H9 (cell line): ENCODE measurements at regions not wholly inside any gene's neighbourhood (a gene's known extent, or its start where the extent isn't known, plus 50 kb on each side); places are given as distances from the start of the nearest gene placed in this dataset.

Source experiments
- DNase-seq: peaks from one replicate; pipeline ENCODE4 v3.0.0-alpha.2; 2017
- H2AFZ ChIP-seq: one replicate; pipeline ENCODE4 v1.6.1; 2013; ENCODE audit warnings: mild to moderate bottlenecking, low read length, control low read depth, moderate library complexity
- H2AK5ac ChIP-seq: 2 replicates; pipeline ENCODE4 v1.6.1; 2013; ENCODE audit warnings: low read length, control low read depth, mixed read lengths; ENCODE audit not compliant: insufficient read length
- H2BK120ac ChIP-seq: one replicate; pipeline ENCODE4 v1.6.1; 2013; ENCODE audit warnings: low read depth, mild to moderate bottlenecking, low read length, control low read depth, inconsistent platforms; ENCODE audit not compliant: poor library complexity, severe bottlenecking
- H2BK12ac ChIP-seq: 2 replicates; pipeline ENCODE4 v1.6.1; 2013; ENCODE audit warnings: low read length, control low read depth, mixed read lengths, low read depth; ENCODE audit not compliant: insufficient read length
- H2BK15ac ChIP-seq: 2 replicates; pipeline ENCODE4 v1.6.1; 2013; ENCODE audit warnings: low read depth, low read length, control low read depth
- H2BK20ac ChIP-seq: one replicate; pipeline ENCODE4 v1.6.1; 2013; ENCODE audit warnings: low read depth, mild to moderate bottlenecking, low read length, control low read depth, inconsistent platforms; ENCODE audit not compliant: poor library complexity, severe bottlenecking
- H2BK5ac ChIP-seq: 2 replicates; pipeline ENCODE4 v1.6.1; 2013; ENCODE audit warnings: low read length, control low read depth, mixed read lengths; ENCODE audit not compliant: insufficient read length
- H3K14ac ChIP-seq: 2 replicates; pipeline ENCODE4 v1.6.1; 2013; ENCODE audit warnings: low read length, control low read depth; ENCODE audit not compliant: insufficient read depth
- H3K18ac ChIP-seq: 2 replicates; pipeline ENCODE4 v1.6.1; 2013; ENCODE audit warnings: low read depth, mild to moderate bottlenecking, mixed read lengths, low read length, control low read depth; ENCODE audit not compliant: insufficient read length
- H3K23ac ChIP-seq: 2 replicates; pipeline ENCODE4 v1.6.1; 2013; ENCODE audit warnings: low read length, control low read depth, mixed read lengths, low read depth; ENCODE audit not compliant: insufficient read length
- H3K23me2 ChIP-seq: 2 replicates; pipeline ENCODE4 v1.6.1; 2013; ENCODE audit warnings: low read depth, mild to moderate bottlenecking, mixed read lengths, low read length, control low read depth; ENCODE audit not compliant: insufficient read length, poor library complexity, severe bottlenecking
- H3K27ac ChIP-seq: 2 replicates; pipeline ENCODE4 v1.5.1; 2013; ENCODE audit warnings: low read length, control low read depth, mixed read lengths, low read depth; ENCODE audit not compliant: insufficient read length
- H3K27me3 ChIP-seq: 2 replicates; pipeline ENCODE4 v1.6.1; 2013; ENCODE audit warnings: low read length, control low read depth, inconsistent platforms; ENCODE audit not compliant: insufficient read depth
- H3K4ac ChIP-seq: 2 replicates; pipeline ENCODE4 v1.6.1; 2013; ENCODE audit warnings: low read depth, mild to moderate bottlenecking, control low read depth, inconsistent platforms, low read length, moderate library complexity
- H3K4me1 ChIP-seq: 2 replicates; pipeline ENCODE4 v1.6.1; 2013; ENCODE audit warnings: low read length, control low read depth, inconsistent platforms; ENCODE audit not compliant: insufficient read depth
- H3K4me2 ChIP-seq: 2 replicates; pipeline ENCODE4 v1.6.1; 2013; ENCODE audit warnings: low read length, control low read depth, mixed read lengths; ENCODE audit not compliant: insufficient read length, insufficient read depth
- H3K56ac ChIP-seq: 2 replicates; pipeline ENCODE4 v1.6.1; 2013; ENCODE audit warnings: low read depth, mild to moderate bottlenecking, mixed read lengths, low read length, control low read depth; ENCODE audit not compliant: insufficient read length
- H3K79me1 ChIP-seq: 2 replicates; pipeline ENCODE4 v1.6.1; 2013; ENCODE audit warnings: low read depth, mild to moderate bottlenecking, moderate library complexity, low read length, control low read depth, inconsistent platforms; ENCODE audit not compliant: insufficient read depth, poor library complexity, severe bottlenecking
- H3K79me2 ChIP-seq: 2 replicates; pipeline ENCODE4 v1.6.1; 2013; ENCODE audit warnings: low read length, control low read depth, inconsistent platforms; ENCODE audit not compliant: insufficient read depth
- H3K9ac ChIP-seq: 2 replicates; pipeline ENCODE4 v1.6.1; 2013; ENCODE audit warnings: low read length, control low read depth, mixed read lengths; ENCODE audit not compliant: insufficient read length; ENCODE audit errors: extremely low read depth
- H3K9me3 ChIP-seq: one replicate; pipeline ENCODE4 v1.6.1; 2013; ENCODE audit warnings: low read depth, low read length, inconsistent platforms; ENCODE audit not compliant: control insufficient read depth
- H3T11ph ChIP-seq: one replicate; pipeline ENCODE4 v1.6.1; 2013; ENCODE audit warnings: mild to moderate bottlenecking, low read length, control low read depth, inconsistent platforms
- H4K20me1 ChIP-seq: one replicate; pipeline ENCODE4 v1.6.1; 2013; ENCODE audit not compliant: control insufficient read depth, insufficient read length, insufficient read depth
- H4K5ac ChIP-seq: 2 replicates; pipeline ENCODE4 v1.6.1; 2013; ENCODE audit warnings: low read depth, mild to moderate bottlenecking, mixed read lengths, low read length, control low read depth; ENCODE audit not compliant: insufficient read length
- H4K8ac ChIP-seq: replicated peaks from 2 replicates; pipeline ENCODE4 v1.6.1; 2013; ENCODE audit warnings: low read length, control low read depth, mixed read lengths, low read depth; ENCODE audit not compliant: insufficient read length
- H4K91ac ChIP-seq: 2 replicates; pipeline ENCODE4 v1.6.1; 2013; ENCODE audit warnings: low read depth, mild to moderate bottlenecking, moderate library complexity, mixed read lengths, low read length, control low read depth; ENCODE audit not compliant: insufficient read length
- H3K27ac Mint-ChIP-seq, 3 experiments: 2 replicates in 2 of 3; 3 replicates in 1 of 3; pipeline ENCODE4 v1.8.0; 2020 to 2021; ENCODE audit warnings: mixed read lengths in 3 of 3, mild to moderate bottlenecking in 1 of 3, moderate library complexity in 1 of 3
- H3K27me3 Mint-ChIP-seq: 2 replicates; pipeline ENCODE4 v1.8.0; 2021; ENCODE audit warnings: low read depth, mild to moderate bottlenecking, moderate library complexity, mixed read lengths
- H3K36me3 Mint-ChIP-seq, 3 experiments: 2 replicates in 2 of 3; 3 replicates in 1 of 3; pipeline ENCODE4 v1.8.0; 2020 to 2021; ENCODE audit warnings: low read depth in 3 of 3, mixed read lengths in 3 of 3; ENCODE audit not compliant: insufficient read depth in 1 of 3
- H3K4me1 Mint-ChIP-seq, 2 experiments: 2 replicates each; pipeline ENCODE4 v1.8.0; 2020; ENCODE audit warnings: mixed read lengths in 2 of 2
- H3K4me3 Mint-ChIP-seq, 2 experiments: 2 replicates in 1 of 2; 3 replicates in 1 of 2; pipeline ENCODE4 v1.8.0; 2020 to 2021; ENCODE audit warnings: mild to moderate bottlenecking in 2 of 2, mixed read lengths in 2 of 2, moderate library complexity in 1 of 2
- H3K9me3 Mint-ChIP-seq, 2 experiments: 2 replicates in 1 of 2; 3 replicates in 1 of 2; pipeline ENCODE4 v1.8.0; 2020; ENCODE audit warnings: mild to moderate bottlenecking in 2 of 2, mixed read lengths in 2 of 2, moderate library complexity in 1 of 2
- WGBS: extraction: QIAGEN DNeasy Blood & Tissue Kit; methylation state at CpG from one replicate; pipeline ENCODE4 v1.1.7; 2013; ENCODE audit warnings: missing lambda C conversion rate, low lambda C conversion rate, mixed read lengths; ENCODE audit not compliant: insufficient read length; ENCODE audit errors: extremely low coverage; 5-methylcytosine and 5-hydroxymethylcytosine counted together
- TF ChIP-seq, protein P1 (sequence below): fragments of 200-600 bp; sonication (generic); conservative IDR thresholded peaks from 3 replicates; pipeline ENCODE4 v1.8.0; 2021; ENCODE audit warnings: antibody characterized with exemption, mild to moderate bottlenecking

DNA sequence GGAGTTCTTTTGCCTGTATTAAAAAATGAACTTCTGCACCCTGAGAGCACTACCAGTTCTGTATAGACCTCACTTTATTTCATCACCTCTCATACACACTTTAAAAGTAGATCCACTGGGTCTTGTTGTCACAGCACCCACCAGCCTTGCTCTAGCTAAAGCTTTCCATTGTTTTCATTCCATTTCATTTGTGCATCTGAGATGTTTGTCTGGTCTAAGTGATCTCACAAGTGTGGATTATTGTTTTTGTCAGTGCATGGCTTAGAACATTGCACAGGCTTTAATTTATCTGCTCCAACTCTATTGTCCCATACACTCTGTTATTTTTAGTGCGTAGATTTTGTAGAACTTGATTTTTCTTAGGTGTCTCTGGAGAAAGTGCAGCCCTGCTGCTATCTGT lies 1157.5 kb upstream of the PABPC4L start:
- H4K5ac ChIP-seq: no peak overlapping the region
- no peak overlapping the region for H2BK15ac ChIP-seq
- TF ChIP-seq, protein P1, sequence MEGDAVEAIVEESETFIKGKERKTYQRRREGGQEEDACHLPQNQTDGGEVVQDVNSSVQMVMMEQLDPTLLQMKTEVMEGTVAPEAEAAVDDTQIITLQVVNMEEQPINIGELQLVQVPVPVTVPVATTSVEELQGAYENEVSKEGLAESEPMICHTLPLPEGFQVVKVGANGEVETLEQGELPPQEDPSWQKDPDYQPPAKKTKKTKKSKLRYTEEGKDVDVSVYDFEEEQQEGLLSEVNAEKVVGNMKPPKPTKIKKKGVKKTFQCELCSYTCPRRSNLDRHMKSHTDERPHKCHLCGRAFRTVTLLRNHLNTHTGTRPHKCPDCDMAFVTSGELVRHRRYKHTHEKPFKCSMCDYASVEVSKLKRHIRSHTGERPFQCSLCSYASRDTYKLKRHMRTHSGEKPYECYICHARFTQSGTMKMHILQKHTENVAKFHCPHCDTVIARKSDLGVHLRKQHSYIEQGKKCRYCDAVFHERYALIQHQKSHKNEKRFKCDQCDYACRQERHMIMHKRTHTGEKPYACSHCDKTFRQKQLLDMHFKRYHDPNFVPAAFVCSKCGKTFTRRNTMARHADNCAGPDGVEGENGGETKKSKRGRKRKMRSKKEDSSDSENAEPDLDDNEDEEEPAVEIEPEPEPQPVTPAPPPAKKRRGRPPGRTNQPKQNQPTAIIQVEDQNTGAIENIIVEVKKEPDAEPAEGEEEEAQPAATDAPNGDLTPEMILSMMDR: no peak
- no peaks in the 10 kb centered on the region for H4K20me1 ChIP-seq
- Mint-ChIP-seq H3K27ac (no peak overlapping the region), H3K4me1 (no peaks in the 10 kb centered on the region), H3K4me3 (no peak overlapping the region), H3K36me3 (no peaks in the 10 kb centered on the region), H3K9me3 (no peaks in the 10 kb centered on the region), H3K27me3 (no peaks in the 10 kb centered on the region)
- H3K27me3 ChIP-seq: no peaks in the 10 kb centered on the region
- H3K14ac ChIP-seq: no peak overlapping the region
- no peak for DNase-seq
- H3K23ac ChIP-seq: no peak overlapping the region
- H4K91ac ChIP-seq: no peak overlapping the region
- H3K9me3 ChIP-seq: no peaks in the 10 kb centered on the region
- H3K27ac ChIP-seq: no peak overlapping the region
- no peak overlapping the region for H3T11ph ChIP-seq
- H3K4ac ChIP-seq: no peak overlapping the region
- H3K79me2 ChIP-seq: no peaks in the 10 kb centered on the region
- H2BK20ac ChIP-seq: no peak overlapping the region
- no CpG with 5 or more reads among the region's 1 CpG for WGBS
- H3K79me1 ChIP-seq: no peaks in the 10 kb centered on the region
- H2AFZ ChIP-seq: no peak overlapping the region
- no peak overlapping the region for H3K4me2 ChIP-seq
- H2BK5ac ChIP-seq: no peak overlapping the region
- no peak overlapping the region for H3K18ac ChIP-seq
- H4K8ac ChIP-seq: no peak overlapping the region
- H3K23me2 ChIP-seq: no peaks in the 10 kb centered on the region
- H3K9ac ChIP-seq: no peak overlapping the region
- H3K56ac ChIP-seq: no peak overlapping the region
- no peak overlapping the region for H2BK12ac ChIP-seq
- H2AK5ac ChIP-seq: no peak overlapping the region
- H3K4me1 ChIP-seq: no peaks in the 10 kb centered on the region
- no peak overlapping the region for H2BK120ac ChIP-seq
